ENCODE measurements at regions not wholly inside any gene's neighbourhood (a gene's known extent, or its start where the extent isn't known, plus 50 kb on each side); places are given as distances from the start of the nearest gene placed in this dataset.
A peak's percentile ranks its signal among the peaks of the same experiment; 100 is the strongest.

- Histone ChIP-seq H3K36me3 (ENCODE audit: insufficient read depth, low read length, poor library complexity, severe bottlenecking) (no peaks in the 10 kb centered on the region), H3K4me1 (ENCODE audit: insufficient read depth, low read length, poor library complexity, severe bottlenecking) (no peaks in the 10 kb centered on the region), H3K4me3 (ENCODE audit: low read depth, low read length, poor library complexity, severe bottlenecking) (no peak overlapping the region), H3K9me3 (ENCODE audit: low read depth, low read length, poor library complexity, severe bottlenecking) (peaks cover 8% of the 10 kb centered on the region), H3K27me3 (replicated peaks; ENCODE audit: insufficient read depth, low read depth, low read length, poor library complexity) (no peaks in the 10 kb centered on the region), H3K27ac (ENCODE audit: low read depth, low read length, poor library complexity, severe bottlenecking) (no peak overlapping the region)
- no TSS peak for BruUV-seq (replicated peaks)
- peak; percentile 45 for DNase-seq (ENCODE audit: low spot score)
- ChIA-PET CTCF (no interaction called here), POLR2A (ENCODE audit: low non-redundant PET) (no interaction called here)
- intact Hi-C loops (cut with micrococcal nuclease; ENCODE audit: unreplicated experiment) = no loop called here
- TF ChIP-seq EZH2 (IDR thresholded peaks at IDR 0.05; ENCODE audit: borderline replicate concordance, low read depth, low read length, poor library complexity, severe bottlenecking) (no peak), CTCF (conservative IDR thresholded peaks at IDR 0.05; ENCODE audit: low read depth, low read length) (no peak)
Observed at GRCh38 chr21:28196981-28197380, 795.7 kb downstream of the LTN1 start.

- Histone ChIP-seq H3K36me3 (ENCODE audit: insufficient read depth, low read length, poor library complexity, severe bottlenecking) (no peaks in the 10 kb centered on the region), H3K4me1 (ENCODE audit: insufficient read depth, low read length, poor library complexity, severe bottlenecking) (no peaks in the 10 kb centered on the region), H3K27ac (ENCODE audit: low read depth, low read length, poor library complexity, severe bottlenecking) (no peak overlapping the region), H3K4me3 (ENCODE audit: low read depth, low read length, poor library complexity, severe bottlenecking) (no peak overlapping the region), H3K27me3 (replicated peaks; ENCODE audit: insufficient read depth, low read depth, low read length, poor library complexity) (no peaks in the 10 kb centered on the region), H3K9me3 (ENCODE audit: low read depth, low read length, poor library complexity, severe bottlenecking) (peaks cover 3% of the 10 kb centered on the region)
- DNase-seq (ENCODE audit: low spot score) = peak; percentile 6
- TF ChIP-seq EZH2 (IDR thresholded peaks at IDR 0.05; ENCODE audit: borderline replicate concordance, low read depth, low read length, poor library complexity, severe bottlenecking) = no peak
- 0 out of 2 replicates have a peak, but pooled peaks have one; percentile 15 for TF ChIP-seq CTCF (conservative IDR thresholded peaks at IDR 0.05; ENCODE audit: low read depth, low read length)
- ChIA-PET CTCF (no interaction called here), POLR2A (ENCODE audit: low non-redundant PET) (no interaction called here)
- BruUV-seq (replicated peaks) = no TSS peak
- intact Hi-C loops (cut with micrococcal nuclease; ENCODE audit: unreplicated experiment) = no loop called here
Observed at GRCh38 chr21:28193189-28193588, 799.5 kb downstream of the LTN1 start.

GRCh38 chr21:28186604-28187003 lies 806.1 kb downstream of the LTN1 start:
- ChIA-PET POLR2A (ENCODE audit: low non-redundant PET) (no interaction called here), CTCF (no interaction called here)
- H3K4me3 ChIP-seq (ENCODE audit: low read depth, low read length, poor library complexity, severe bottlenecking) = no peak overlapping the region
- peaks cover 9% of the 10 kb centered on the region for H3K9me3 ChIP-seq (ENCODE audit: low read depth, low read length, poor library complexity, severe bottlenecking)
- no peaks in the 10 kb centered on the region for H3K27me3 ChIP-seq (replicated peaks; ENCODE audit: insufficient read depth, low read depth, low read length, poor library complexity)
- TF ChIP-seq EZH2 (IDR thresholded peaks at IDR 0.05; ENCODE audit: borderline replicate concordance, low read depth, low read length, poor library complexity, severe bottlenecking) = no peak
- TF ChIP-seq CTCF (conservative IDR thresholded peaks at IDR 0.05; ENCODE audit: low read depth, low read length) = no peak
- H3K36me3 ChIP-seq (ENCODE audit: insufficient read depth, low read length, poor library complexity, severe bottlenecking) = no peaks in the 10 kb centered on the region
- DNase-seq (ENCODE audit: low spot score) = no peak
- intact Hi-C loops (cut with micrococcal nuclease; ENCODE audit: unreplicated experiment) = no loop called here
- BruUV-seq (replicated peaks) = no TSS peak
- H3K27ac ChIP-seq (ENCODE audit: low read depth, low read length, poor library complexity, severe bottlenecking) = no peak overlapping the region
- no peaks in the 10 kb centered on the region for H3K4me1 ChIP-seq (ENCODE audit: insufficient read depth, low read length, poor library complexity, severe bottlenecking)

Measured in A673 (cell line).